NCI-H2227 (cell line): ENCODE measurements at regions not wholly inside any gene's neighbourhood (a gene's known extent, or its start where the extent isn't known, plus 50 kb on each side); places are given as distances from the start of the nearest gene placed in this dataset.

Source experiments
- DNase-seq: peaks from one replicate; lab custom pipeline; 2025; ENCODE audit not compliant: unreplicated experiment; lab: John Stamatoyannopoulos, UW

- DNase-seq: no peak
These were observed 59.1 kb upstream of the TMEM244 start for GRCh38 chr6:129920103-129920798.

GRCh38 chr6:129911732-129912131, 50.6 kb upstream of the TMEM244 start:
- DNase-seq: no peak
